ENCODE measurements at regions not wholly inside any gene's neighbourhood (a gene's known extent, or its start where the extent isn't known, plus 50 kb on each side); places are given as distances from the start of the nearest gene placed in this dataset.

- Histone ChIP-seq H3K36me3 (ENCODE audit: control insufficient read depth in 2 of 3, insufficient read depth in 3 of 3, low read length in 3 of 3) (no peaks in the 10 kb centered on the region), H3K4me3 (ENCODE audit: low read length in 3 of 3) (no peak overlapping the region), H3K9ac (ENCODE audit: low read length in 3 of 3) (no peak overlapping the region), H3K27me3 (ENCODE audit: control insufficient read depth, insufficient read depth, low read length) (no peaks in the 10 kb centered on the region), H3K27ac (ENCODE audit: low read depth in 2 of 2, low read length in 2 of 2) (no peak overlapping the region), H3K4me1 (ENCODE audit: control insufficient read depth in 2 of 3, insufficient read depth in 2 of 3, low read depth in 1 of 3, low read length in 3 of 3) (no peaks in the 10 kb centered on the region), H3K9me3 (ENCODE audit: control insufficient read depth in 2 of 3, insufficient read depth in 1 of 3, low read length in 3 of 3) (no peaks in the 10 kb centered on the region)
- FAIRE-seq (no peak), DNase-seq (no peak)
- intact Hi-C loops (cut with DNase I): no loop called here
- no peak for TF ChIP-seq CTCF (IDR thresholded peaks at IDR 0.05; ENCODE audit: borderline replicate concordance, extremely low read depth, insufficient read depth)
These were observed 104.7 kb downstream of the ISL1 start for GRCh38 chr5:51487952-51488351.

- no peak for TF ChIP-seq CTCF (IDR thresholded peaks at IDR 0.05; ENCODE audit: borderline replicate concordance, extremely low read depth, insufficient read depth)
- FAIRE-seq: no peak
These were observed 105.8 kb downstream of the ISL1 start for GRCh38 chr5:51488803-51489642.

GRCh38 chr5:51494821-51495220 is 111.6 kb downstream of the ISL1 start:
- Histone ChIP-seq H3K27ac (ENCODE audit: low read depth in 2 of 2, low read length in 2 of 2) (no peak overlapping the region), H3K4me1 (ENCODE audit: control insufficient read depth in 2 of 3, insufficient read depth in 2 of 3, low read depth in 1 of 3, low read length in 3 of 3) (no peaks in the 10 kb centered on the region), H3K9me3 (ENCODE audit: control insufficient read depth in 2 of 3, insufficient read depth in 1 of 3, low read length in 3 of 3) (no peaks in the 10 kb centered on the region), H3K36me3 (ENCODE audit: control insufficient read depth in 2 of 3, insufficient read depth in 3 of 3, low read length in 3 of 3) (no peaks in the 10 kb centered on the region), H3K4me3 (ENCODE audit: low read length in 3 of 3) (no peak overlapping the region), H3K27me3 (ENCODE audit: control insufficient read depth, insufficient read depth, low read length) (no peaks in the 10 kb centered on the region), H3K9ac (ENCODE audit: low read length in 3 of 3) (no peak overlapping the region)
- intact Hi-C loops (cut with DNase I): no loop called here
- FAIRE-seq: no peak
- no peak for TF ChIP-seq CTCF (IDR thresholded peaks at IDR 0.05; ENCODE audit: borderline replicate concordance, extremely low read depth, insufficient read depth)
- DNase-seq: no peak

More at GRCh38 chr5:51488803-51489642, 105.8 kb downstream of the ISL1 start:
- no peaks in the 10 kb centered on the region for H3K36me3 ChIP-seq (ENCODE audit: control insufficient read depth in 2 of 3, insufficient read depth in 3 of 3, low read length in 3 of 3)
- no peaks in the 10 kb centered on the region for H3K27me3 ChIP-seq (ENCODE audit: control insufficient read depth, insufficient read depth, low read length)
- H3K9me3 ChIP-seq (ENCODE audit: control insufficient read depth in 2 of 3, insufficient read depth in 1 of 3, low read length in 3 of 3): no peaks in the 10 kb centered on the region
- DNase-seq: no peak
- H3K27ac ChIP-seq (ENCODE audit: low read depth in 2 of 2, low read length in 2 of 2): no peak overlapping the region
- no peak overlapping the region for H3K9ac ChIP-seq (ENCODE audit: low read length in 3 of 3)
- no peak overlapping the region for H3K4me3 ChIP-seq (ENCODE audit: low read length in 3 of 3)
- intact Hi-C loops (cut with DNase I): no loop called here
- no peaks in the 10 kb centered on the region for H3K4me1 ChIP-seq (ENCODE audit: control insufficient read depth in 2 of 3, insufficient read depth in 2 of 3, low read depth in 1 of 3, low read length in 3 of 3)
